ENCODE measurements at regions not wholly inside any gene's neighbourhood (a gene's known extent, or its start where the extent isn't known, plus 50 kb on each side); places are given as distances from the start of the nearest gene placed in this dataset.

DNA sequence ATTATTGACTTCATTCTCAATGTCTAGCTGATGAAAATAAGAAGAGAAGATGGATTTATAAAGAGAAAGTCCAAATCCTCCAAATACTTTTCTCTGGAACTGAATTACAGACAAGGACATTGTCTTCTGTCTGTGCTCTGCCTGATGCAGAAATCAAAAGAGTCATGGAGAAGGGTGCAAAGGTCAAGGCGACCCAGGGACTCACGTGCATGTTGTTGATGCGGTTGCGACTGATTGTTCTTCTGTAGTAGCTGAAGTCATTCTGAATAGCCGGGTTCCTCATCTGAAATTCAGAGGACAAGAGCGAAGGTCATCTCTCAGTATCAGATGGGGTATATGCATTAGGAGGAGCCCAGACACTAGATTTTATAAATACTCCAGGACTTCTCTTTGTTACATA lies 104.4 kb downstream of the CYRIA start (continued):
- no peak for TF ChIP-seq CBX8 (IDR thresholded peaks at IDR 0.05; ENCODE audit: borderline replicate concordance, low read depth, low read length)
- no peak for TF ChIP-seq POLR2AphosphoS5 (IDR thresholded peaks at IDR 0.05; ENCODE audit: low read depth, low read length)

Data from H1 (cell line).